ENCODE measurements at regions not wholly inside any gene's neighbourhood (a gene's known extent, or its start where the extent isn't known, plus 50 kb on each side); places are given as distances from the start of the nearest gene placed in this dataset.

GRCh38 chr7:93697901-93698300, 123.4 kb upstream of the CALCR start:
- TF ChIP-seq, protein P1, sequence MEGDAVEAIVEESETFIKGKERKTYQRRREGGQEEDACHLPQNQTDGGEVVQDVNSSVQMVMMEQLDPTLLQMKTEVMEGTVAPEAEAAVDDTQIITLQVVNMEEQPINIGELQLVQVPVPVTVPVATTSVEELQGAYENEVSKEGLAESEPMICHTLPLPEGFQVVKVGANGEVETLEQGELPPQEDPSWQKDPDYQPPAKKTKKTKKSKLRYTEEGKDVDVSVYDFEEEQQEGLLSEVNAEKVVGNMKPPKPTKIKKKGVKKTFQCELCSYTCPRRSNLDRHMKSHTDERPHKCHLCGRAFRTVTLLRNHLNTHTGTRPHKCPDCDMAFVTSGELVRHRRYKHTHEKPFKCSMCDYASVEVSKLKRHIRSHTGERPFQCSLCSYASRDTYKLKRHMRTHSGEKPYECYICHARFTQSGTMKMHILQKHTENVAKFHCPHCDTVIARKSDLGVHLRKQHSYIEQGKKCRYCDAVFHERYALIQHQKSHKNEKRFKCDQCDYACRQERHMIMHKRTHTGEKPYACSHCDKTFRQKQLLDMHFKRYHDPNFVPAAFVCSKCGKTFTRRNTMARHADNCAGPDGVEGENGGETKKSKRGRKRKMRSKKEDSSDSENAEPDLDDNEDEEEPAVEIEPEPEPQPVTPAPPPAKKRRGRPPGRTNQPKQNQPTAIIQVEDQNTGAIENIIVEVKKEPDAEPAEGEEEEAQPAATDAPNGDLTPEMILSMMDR (conservative IDR thresholded peaks at IDR 0.05): no peak
- no peak overlapping the region for H3K23ac ChIP-seq (ENCODE audit: insufficient read length, low read depth, low read length)
- H3K4me1 ChIP-seq (ENCODE audit: insufficient read depth, low read length): no peaks in the 10 kb centered on the region
- no peak overlapping the region for H3K56ac ChIP-seq (ENCODE audit: insufficient read length, low read depth, low read length)
- Mint-ChIP-seq H3K9me3 (no peaks in the 10 kb centered on the region), H3K36me3 (ENCODE audit: insufficient read depth in 1 of 3, low read depth in 3 of 3) (no peaks in the 10 kb centered on the region), H3K4me3 (no peak overlapping the region), H3K27me3 (ENCODE audit: low read depth) (no peaks in the 10 kb centered on the region), H3K4me1 (no peaks in the 10 kb centered on the region), H3K27ac (no peak overlapping the region)
- H3K79me1 ChIP-seq (ENCODE audit: insufficient read depth, low read depth, low read length, poor library complexity, severe bottlenecking): no peaks in the 10 kb centered on the region
- no peaks in the 10 kb centered on the region for H4K20me1 ChIP-seq (ENCODE audit: control insufficient read depth, insufficient read depth, insufficient read length)
- no peak overlapping the region for H3T11ph ChIP-seq (ENCODE audit: low read length)
- H3K4ac ChIP-seq (ENCODE audit: low read depth, low read length): no peak overlapping the region
- no peak overlapping the region for H3K14ac ChIP-seq (ENCODE audit: insufficient read depth, low read length)
- H3K79me2 ChIP-seq (ENCODE audit: insufficient read depth, low read length): no peaks in the 10 kb centered on the region
- no peak overlapping the region for H4K8ac ChIP-seq (replicated peaks; ENCODE audit: insufficient read length, low read depth, low read length)
- no peak overlapping the region for H2BK12ac ChIP-seq (ENCODE audit: insufficient read length, low read depth, low read length)
- H3K27ac ChIP-seq (ENCODE audit: insufficient read length, low read depth, low read length): no peak overlapping the region
- H4K5ac ChIP-seq (ENCODE audit: insufficient read length, low read depth, low read length): no peak overlapping the region
- no peaks in the 10 kb centered on the region for H3K27me3 ChIP-seq (ENCODE audit: insufficient read depth, low read length)
- no peak overlapping the region for H2BK120ac ChIP-seq (ENCODE audit: low read depth, low read length, poor library complexity, severe bottlenecking)
- no peak overlapping the region for H2AFZ ChIP-seq (ENCODE audit: low read length)
- no peak overlapping the region for H3K18ac ChIP-seq (ENCODE audit: insufficient read length, low read depth, low read length)
- H2BK15ac ChIP-seq (ENCODE audit: low read depth, low read length): no peak overlapping the region
- no peak overlapping the region for H4K91ac ChIP-seq (ENCODE audit: insufficient read length, low read depth, low read length)
- H3K23me2 ChIP-seq (ENCODE audit: insufficient read length, low read depth, low read length, poor library complexity, severe bottlenecking): no peaks in the 10 kb centered on the region
- no peak overlapping the region for H3K4me2 ChIP-seq (ENCODE audit: insufficient read depth, insufficient read length, low read length)
- no peak overlapping the region for H2BK20ac ChIP-seq (ENCODE audit: low read depth, low read length, poor library complexity, severe bottlenecking)
- H2AK5ac ChIP-seq (ENCODE audit: insufficient read length, low read length): no peak overlapping the region
- no peak for DNase-seq
- H3K9ac ChIP-seq (ENCODE audit: extremely low read depth, insufficient read length, low read length): no peak overlapping the region
- H2BK5ac ChIP-seq (ENCODE audit: insufficient read length, low read length): no peak overlapping the region
- no peaks in the 10 kb centered on the region for H3K9me3 ChIP-seq (ENCODE audit: control insufficient read depth, low read depth, low read length)
- WGBS (ENCODE audit: extremely low coverage, insufficient read length, low lambda C conversion rate): no CpG with 5 or more reads among the region's 1 CpG

All from H9 (cell line).